GM21825 (cell line): ENCODE measurements at regions not wholly inside any gene's neighbourhood (a gene's known extent, or its start where the extent isn't known, plus 50 kb on each side); places are given as distances from the start of the nearest gene placed in this dataset.

Experiments used
- ATAC-seq: cut with Tn5 transposase; IDR thresholded peaks from one replicate; pipeline ENCODE4 v1.9.1; 2021; ENCODE audit warnings: mild to moderate bottlenecking, moderate library complexity; ENCODE audit not compliant: unreplicated experiment

DNA sequence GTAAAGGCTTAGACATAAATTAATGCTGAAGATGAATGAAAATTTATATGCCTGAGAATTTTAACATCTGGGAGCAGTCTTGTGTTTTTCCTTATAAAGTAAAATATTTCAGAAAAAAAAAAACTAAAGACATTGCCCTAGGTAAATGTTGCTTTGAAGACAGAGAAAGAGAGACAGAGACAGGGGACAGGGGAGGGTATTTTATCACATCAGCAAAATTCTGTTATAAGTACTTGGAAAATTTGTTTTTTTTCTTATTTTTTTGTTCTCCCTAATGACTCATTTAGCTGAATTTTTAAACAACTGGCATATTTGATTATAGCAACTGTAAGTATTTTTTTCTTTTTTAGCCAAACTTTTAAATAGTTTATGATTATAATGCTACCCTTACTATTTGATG is 1540.6 kb upstream of the GBE1 start:
- ATAC-seq: no peak

DNA sequence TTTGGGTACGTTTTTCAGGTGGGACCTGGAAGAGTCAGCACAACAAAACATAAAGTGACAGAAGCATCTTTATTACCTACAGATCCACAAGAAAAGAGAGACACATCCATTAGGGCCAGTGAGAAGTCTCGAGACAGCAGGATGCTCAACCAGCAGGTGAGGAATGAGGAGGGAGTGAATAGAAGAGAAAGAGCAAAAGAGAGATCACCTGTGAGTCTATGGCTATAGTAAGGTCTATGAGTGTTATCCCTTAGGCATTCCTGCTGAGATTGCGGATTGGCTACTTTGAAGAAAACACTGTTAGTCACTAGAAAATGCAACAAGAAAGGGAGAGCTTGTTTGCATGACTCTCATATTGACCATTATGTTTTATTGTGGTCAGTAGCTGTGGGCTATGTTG is 1556.2 kb upstream of the GBE1 start:
- no peak for ATAC-seq

DNA sequence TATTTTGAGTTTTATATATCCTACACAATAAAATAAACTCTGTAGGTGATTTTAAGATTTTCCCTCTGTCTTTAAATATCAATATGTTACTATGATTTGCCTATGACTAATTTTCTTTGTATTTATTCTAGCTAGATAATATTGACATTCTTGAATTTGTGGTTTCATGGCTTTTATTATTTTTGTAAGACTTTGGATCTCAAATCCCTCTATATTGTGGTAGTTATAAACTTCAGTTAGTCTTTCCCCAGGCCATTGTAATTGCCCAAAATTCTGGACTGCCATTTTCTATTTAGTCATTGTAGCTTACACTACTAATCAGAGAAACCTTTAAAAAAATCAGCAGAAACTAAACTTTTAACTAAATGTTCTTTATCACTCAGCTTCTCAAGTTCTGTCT is 1559.3 kb upstream of the GBE1 start:
- no peak for ATAC-seq

DNA sequence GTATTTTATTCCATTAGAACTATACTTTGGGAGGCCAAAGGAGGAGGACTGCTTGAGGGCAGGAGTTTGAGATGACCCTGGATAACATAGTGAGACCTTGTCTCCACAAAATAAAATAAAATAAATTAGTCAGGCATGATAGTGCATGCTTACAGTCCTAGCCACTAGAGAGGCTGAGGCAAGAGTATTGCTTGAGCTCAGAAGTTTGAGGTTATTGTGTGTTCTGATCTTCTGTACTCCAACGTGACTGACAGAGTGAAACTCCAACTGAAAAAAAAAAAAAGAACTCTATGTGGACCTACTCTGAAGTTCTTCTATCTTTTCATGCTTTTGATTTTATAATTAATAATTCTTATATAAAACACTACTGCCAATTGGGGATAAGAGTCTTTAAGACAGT is 1560.0 kb upstream of the GBE1 start:
- ATAC-seq: no peak

DNA sequence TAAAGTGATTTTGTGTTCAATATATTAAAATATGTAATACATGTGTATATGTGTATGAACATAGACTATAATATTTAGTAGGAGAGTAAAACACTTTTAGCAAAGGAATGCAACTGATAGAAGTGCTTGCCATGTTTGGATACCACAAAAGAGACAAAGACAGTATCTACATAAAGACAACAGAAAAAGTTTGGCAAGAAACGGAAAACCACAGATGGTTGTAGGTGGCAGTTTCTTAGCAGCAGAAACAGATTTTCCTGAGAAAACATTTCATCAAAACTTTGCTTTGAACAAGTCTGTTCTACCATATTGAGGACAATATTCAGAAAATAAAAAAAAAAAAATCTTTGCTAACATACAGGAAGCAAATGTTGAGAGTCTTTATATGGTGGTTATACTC is 1560.4 kb upstream of the GBE1 start:
- no peak for ATAC-seq

DNA sequence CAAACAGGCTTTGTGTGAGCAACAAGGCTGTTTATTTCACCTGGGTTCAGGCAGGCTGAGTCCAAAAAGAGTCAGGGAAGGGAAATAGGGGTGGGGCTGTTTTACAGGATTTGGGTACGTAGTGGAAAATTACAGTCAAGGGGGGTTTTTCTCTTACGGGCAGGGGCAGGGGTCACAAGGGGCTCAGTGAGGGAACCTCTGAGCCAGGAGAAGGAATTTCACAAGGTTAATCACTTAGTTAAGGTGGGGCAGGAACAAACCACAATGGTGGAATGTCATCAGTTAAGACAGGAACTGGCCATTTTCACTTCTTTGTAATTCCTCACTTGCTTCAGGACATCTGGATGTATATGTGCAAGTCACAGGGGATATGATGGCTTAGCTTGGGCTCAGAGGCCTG is 1592.8 kb upstream of the GBE1 start:
- ATAC-seq: no peak

DNA sequence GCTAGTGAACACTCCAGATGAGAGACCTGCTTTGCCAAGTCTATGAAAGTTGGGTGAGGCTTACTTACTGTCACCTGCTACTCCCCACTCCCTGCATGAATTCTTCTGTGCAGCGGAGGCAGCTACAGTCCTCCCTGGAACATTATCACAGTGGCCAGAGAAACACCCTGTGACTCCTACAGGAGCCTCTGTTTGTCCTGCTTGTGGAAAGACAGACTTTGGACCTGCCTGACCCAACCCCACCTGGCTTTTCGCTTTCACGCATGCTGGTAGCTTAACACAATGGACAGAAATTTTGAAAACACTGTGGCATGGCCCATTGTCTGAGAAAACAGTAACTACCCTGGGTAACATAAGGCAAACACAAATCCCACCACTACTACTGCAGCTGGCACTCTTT is 1565.5 kb upstream of the CADM2 start:
- ATAC-seq: no peak

DNA sequence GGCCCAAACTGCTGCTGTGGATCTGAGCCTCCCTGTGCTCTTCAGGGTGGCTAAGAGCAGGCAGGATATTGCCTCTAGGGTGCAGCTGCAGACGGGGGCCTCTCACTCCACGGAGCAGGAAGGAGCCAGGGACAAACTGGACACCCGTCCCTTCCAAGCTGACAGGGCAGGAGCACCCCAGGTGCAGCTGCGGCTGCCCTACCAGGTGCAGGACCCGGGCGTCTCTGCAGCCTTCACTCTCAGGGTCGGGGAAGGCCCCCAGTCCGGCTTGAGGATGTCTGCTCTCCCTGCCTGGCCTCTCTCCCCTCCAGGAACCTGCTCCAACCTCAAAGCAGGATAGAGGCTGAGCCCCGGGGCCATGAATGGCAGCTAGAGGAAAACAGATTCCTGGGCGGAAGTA is 1554.9 kb upstream of the CADM2 start:
- ATAC-seq: no peak

DNA sequence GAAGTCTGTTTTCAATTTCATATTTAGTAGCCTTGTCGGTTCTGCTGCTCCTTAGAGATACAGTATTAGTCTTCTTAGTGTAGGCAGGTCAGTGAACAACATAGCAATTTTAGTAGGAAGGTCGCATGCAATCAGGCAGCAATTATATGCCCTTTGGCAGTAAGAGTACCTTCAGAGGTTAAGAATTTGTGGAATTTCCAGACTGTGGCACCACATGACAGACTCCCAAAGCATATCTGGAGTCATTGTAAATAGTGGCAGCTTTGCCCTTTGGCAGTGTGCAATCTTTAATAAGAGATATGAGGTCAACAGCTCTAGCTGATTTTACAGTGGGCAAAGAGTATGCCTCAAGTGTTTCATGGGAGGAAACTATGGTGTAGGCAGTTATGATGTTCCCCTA is 1532.5 kb upstream of the CADM2 start:
- no peak for ATAC-seq

DNA sequence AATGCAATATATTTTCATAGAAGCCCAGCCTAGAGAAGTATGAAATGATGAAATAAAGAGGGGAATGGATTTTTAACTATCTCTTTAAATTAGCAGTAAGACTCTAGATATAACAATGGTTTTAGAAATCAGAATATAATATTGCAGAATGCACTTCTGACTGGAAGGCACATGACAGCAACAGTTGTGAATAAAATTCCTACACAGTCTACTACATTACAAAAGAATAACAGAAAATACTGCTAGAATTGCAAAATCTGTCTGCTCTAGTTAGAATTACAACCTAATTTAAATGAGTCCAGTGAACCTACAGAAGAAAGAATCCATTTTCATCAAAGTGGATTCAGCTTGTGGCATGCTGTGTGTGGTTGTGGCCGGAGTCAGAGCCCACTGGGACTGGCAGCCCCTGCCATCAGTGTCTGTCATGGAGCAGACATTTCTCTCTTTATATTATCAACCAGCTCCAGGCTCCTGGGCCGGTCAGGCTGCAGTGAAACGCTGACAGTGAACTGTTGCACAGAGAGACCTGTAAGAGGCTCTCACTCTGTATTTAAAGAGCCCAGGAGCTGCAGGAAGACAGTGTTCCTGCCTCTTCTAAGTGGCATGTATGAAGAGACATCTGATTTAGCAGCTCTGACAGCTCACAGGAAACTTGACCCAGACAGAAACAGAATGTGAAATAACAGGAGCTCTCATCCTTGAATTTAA is 1523.8 kb upstream of the CADM2 start:
- no peak for ATAC-seq

DNA sequence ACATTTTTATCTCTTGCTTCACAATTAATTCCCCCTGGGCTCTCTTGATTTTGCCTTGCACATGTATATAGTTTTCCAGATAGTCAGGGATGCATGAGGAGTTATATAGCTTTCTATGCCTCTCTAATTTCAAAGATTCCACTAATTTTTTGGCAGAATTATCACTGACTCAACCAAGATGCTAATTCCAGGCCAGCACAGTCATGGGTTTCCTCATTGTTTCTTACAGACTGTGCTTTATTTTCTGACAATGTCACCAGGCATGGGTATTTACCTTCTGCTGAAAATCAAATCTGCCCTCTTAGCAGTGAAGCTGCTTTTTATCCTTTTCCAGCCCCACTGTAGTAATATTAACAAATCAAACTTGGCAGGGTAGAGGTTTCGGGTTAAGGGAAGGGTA is 1520.6 kb upstream of the CADM2 start:
- ATAC-seq: no peak

DNA sequence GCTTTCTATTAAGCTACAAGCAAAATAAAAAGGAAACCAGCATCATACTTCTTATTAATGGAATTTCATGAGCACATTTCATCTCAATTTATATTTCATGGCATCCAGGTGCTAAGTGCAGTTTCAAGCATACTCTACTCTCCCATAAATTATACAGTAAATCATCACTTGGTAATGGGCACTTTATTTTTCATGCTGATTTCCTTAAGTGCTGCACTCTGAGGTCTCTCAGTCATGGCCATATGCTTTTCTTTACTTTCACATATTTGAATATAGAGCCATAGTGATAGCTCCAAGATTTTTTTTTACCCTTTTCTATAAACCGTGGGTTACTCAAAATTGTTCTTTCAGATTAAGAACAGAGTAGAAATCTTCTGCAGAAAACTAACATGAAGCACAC is 1505.7 kb upstream of the CADM2 start:
- ATAC-seq: no peak

DNA sequence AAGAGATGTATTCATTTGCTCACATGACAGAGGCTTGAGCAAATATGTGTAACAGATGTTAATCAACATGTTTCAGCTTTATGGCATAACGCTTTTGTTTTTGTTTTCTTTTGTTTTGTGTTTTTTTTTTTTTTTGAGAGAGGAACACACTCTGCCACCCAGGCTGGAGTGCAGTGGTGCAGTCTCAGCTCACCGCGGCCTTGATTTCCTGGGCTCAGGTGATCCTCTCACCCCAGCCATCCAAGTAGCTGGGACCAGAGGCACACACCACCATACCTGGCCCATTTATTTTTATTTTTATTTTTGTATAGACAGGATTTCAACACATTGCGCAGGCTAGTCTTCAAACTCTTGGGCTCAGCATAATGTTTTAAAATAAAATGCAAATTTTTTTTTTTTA is 1504.4 kb upstream of the CADM2 start:
- no peak for ATAC-seq

DNA sequence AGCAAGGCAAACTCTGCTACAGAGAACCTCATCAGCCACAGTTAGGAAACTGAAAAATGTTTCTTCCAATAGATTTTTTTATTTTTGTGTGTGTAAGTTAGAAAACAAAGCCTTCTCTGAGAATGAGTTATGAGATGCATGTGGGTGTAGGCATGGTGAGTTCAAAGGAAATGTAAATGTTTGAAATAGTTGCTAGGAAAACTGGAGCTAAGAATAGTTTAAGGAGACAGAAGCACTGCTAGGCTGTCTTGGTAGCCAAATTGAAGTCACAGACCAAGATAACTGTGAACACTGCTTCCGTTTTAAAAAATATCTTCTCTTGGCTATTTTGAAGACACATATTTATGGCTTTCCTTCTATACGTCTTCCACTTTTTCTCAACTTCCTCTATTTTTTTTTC is 1501.2 kb upstream of the CADM2 start:
- ATAC-seq: no peak

DNA sequence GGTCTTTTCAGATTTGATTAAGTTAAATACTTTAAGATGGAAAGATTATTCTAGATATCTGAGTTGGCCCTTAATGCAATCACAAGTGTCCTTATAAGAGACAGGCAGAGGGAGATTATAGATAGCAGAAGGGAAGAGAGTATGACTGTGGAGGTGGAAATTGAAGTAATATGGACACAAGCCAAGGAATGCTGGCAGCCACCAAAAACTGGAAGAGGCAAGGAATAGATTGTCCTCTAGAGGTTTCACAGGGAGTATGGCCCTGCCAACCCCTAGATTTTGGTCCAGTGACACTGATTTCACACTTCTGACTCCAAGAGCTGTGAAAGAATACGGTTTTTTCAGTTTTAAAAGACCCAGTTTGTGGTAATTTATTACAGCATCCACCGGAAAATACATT is 1498.7 kb upstream of the CADM2 start:
- ATAC-seq: no peak

DNA sequence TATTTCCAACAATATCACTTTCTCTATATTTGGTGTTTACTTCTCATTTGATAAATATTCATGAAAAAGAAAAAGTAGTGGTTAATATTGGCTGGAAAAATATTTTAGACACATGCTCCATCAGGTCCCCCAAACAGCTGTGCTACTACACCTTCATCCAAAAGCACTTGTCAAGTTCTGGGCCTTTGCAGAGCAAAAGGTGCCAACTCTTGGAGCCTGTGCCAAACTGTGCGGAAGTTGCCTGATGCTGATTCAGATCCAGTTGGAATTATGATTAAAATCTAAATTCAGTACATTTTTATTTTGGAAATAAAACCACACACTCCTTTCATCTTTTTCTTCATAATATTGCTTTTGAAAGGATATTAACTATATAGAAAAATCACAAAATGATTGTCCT is 1497.4 kb upstream of the CADM2 start:
- no peak for ATAC-seq

DNA sequence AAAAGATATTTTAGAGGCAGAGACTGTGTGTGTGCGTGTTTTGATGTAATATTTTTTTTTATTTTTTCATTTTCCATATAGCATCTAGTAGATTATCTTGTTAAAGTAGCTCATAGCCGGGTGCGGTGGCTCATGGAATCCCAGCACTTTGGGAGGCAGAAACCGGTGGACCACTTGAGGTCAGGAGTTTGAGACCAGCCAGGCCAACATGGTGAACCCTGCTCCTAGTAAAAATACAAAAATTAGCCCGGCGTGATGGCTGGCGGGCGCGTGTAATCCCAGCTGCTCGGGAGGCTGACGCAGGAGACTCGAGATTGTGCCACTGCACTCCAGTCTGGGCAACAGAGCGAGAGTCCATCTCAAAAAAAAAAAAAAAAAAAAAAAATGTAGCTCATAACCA is 1481.2 kb upstream of the CADM2 start:
- no peak for ATAC-seq

DNA sequence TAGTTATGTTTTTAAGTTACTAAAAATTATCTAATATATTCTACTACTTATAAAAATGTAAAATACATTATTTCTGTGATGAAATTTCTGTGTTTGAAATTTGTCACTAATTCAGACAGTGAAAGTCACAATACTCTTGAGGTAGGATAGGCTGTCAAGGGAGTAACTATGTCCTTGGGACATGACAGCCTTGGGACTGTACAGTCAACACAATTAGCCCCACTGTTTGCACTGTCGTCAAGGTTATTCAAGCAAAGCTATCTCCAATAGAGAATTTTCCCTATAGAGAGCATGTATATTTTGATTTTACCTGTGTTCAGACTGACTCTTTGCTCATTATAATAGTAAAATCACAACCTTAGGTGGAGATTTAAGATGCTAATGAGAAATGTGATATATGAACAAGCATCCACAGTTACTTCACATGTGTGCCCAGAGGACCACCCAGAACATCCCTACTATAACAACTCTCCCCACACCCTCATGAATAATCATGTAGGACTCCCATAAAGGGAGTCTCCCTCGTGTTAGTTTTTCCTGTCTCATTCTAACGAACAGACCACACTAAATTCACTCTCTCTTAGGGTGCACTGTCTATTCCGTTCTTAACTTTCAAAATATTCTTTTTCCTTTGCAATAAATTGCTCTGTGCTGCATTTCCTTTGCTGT is 1476.3 kb upstream of the CADM2 start:
- ATAC-seq: no peak

DNA sequence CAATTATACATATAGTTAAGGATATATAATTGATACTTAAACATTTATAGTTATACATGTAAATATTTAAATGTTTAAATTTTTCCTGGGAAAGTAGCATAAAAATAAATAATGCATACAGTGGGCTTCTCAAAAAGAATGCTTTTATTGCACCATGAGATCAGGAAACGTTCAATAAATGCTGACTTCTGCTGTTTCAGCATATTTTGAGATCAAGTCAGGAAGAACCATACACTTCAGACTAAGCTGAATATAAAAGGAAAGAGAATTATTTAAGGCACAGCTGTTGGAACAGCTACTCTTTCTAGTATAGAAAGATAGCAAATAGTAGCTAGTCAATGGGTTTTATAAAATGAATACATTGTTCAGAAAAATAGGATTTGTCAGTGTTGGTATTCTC is 1462.3 kb upstream of the CADM2 start:
- no peak for ATAC-seq

DNA sequence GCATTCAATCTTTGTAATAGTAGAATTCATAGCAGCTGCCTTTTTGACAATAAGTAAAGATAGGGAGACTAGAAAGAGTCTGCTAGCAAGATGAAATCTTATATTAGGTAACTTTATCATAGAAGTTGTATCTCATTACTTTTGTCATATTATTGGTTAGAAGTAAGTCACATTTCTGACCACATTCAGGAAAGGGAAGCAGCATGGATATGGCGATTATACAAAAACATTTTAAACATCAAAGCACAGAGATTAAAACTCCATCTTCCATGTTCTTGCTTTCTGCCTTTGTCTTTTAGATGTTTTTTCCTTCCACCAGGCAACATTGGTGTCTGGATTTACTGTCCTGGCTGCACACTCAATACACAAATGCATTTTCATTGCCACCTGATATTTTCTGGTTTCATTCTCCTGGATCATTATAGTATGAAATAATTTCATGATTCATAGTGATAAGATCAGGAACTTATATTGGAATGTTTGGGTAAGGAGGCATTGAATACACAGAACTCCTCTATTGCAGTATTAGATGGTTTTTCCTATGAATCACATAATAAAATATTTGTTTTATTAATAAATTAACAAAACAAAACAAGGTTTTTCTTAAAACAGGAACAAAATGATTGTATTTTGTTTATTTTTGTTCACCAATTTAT is 1460.3 kb upstream of the CADM2 start:
- no peak for ATAC-seq

DNA sequence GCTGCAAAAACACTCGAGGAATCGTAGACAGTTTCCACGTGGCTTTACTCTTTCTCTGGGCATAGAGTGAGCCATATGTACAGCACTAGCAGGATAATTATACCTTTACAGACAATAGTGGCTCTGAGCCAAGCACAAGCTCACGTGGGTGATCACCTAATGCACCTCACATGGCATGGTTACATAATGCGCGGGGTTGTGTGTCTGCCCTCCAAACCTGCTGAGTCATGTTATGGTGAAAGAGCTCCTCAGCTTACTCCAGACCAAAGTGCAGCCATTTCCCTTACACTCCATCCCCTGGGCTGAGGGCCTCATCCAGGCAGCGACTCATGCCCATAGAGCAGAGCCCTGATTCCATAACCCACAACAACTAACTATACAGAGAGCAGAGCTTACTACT is 1458.4 kb upstream of the CADM2 start:
- no peak for ATAC-seq

DNA sequence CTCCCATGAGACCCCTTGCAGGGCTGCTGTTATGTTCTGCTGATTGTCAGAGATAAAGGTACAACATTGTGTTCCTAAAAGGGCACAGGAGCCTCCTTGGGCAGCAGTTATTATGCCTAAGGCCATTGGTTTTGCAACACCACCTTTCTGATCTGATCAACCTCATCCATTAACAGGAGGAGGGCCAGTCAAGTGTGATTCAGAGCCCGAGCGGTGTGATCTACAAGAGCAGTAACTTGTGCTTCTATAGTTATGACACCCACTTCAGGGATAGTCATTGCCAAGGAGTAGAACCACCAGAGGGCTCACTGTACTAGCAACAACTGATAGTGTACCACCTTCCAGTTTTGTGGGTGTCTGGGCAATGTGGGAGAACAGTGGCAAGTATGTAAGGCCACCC is 1457.9 kb upstream of the CADM2 start:
- ATAC-seq: no peak

DNA sequence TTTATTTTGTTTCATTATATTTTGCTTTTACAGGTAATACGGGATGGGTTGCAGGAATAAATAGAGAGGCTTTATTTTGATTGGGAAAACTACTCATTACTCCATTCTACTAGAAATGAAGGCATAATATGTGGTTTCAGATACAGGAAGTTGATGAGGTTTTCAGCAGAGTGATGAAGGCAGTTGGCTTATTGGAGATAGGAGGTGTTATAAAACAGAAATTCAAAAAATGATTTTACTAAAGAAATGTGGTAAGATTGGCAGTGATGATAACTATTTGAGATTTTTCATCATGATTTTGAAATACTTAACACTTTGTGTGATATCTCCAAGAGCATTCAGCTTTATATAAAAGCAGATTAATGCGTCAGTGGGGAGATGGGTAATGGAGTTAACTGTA is 1445.7 kb upstream of the CADM2 start:
- no peak for ATAC-seq
